Stomach (tissue), 8 donors: ENCODE measurements at regions not wholly inside any gene's neighbourhood (a gene's known extent, or its start where the extent isn't known, plus 50 kb on each side); places are given as distances from the start of the nearest gene placed in this dataset.

Experiments used
- DNase-seq, 2 donors: peaks; one replicate each; pipeline versions ENCODE4 v3.0.0 to v3.0.0-alpha.2; 2013 to 2019
- H3K27ac ChIP-seq, 5 donors: fragments of 200-600 bp in 4 of 5; sonication (generic) in 4 of 5; one replicate each; pipeline ENCODE4 v1.5.1; 2013 to 2019; ENCODE audit warnings: mild to moderate bottlenecking in 1 of 5, moderate library complexity in 1 of 5
- H3K27me3 ChIP-seq, 3 donors: fragments of 200-600 bp; sonication (generic); one replicate each; pipeline ENCODE4 v1.5.1; 2017 to 2019; ENCODE audit warnings: mixed run types in 1 of 3
- H3K36me3 ChIP-seq, 4 donors: fragments of 200-600 bp; sonication (generic); 1 replicate in 3 of 4; 2 replicates in 1 of 4; pipeline ENCODE4 v1.5.1; 2016 to 2019
- H3K4me1 ChIP-seq, 4 donors: fragments of 200-600 bp; sonication (generic); one replicate each; pipeline ENCODE4 v1.5.1; 2016 to 2019
- H3K4me3 ChIP-seq, 4 donors: fragments of 200-600 bp; sonication (generic) in 3 of 4; one replicate each; pipeline ENCODE4 v1.5.1; 2016 to 2019; ENCODE audit warnings: mild to moderate bottlenecking in 1 of 4
- H3K9me3 ChIP-seq, 4 donors: fragments of 200-600 bp; sonication (generic); one replicate each; pipeline ENCODE4 v1.5.1; 2016 to 2019
- CTCF ChIP-seq, 7 experiments: fragments of 450-650 bp in 4 of 7; fragments of 200-600 bp in 3 of 7; sonication (generic) in 3 of 7; IDR thresholded peaks; one replicate each; pipeline ENCODE4 v1.5.1; 2016 to 2019; ENCODE audit warnings: antibody characterized with exemption in 7 of 7, control low read depth in 2 of 7, mild to moderate bottlenecking in 1 of 7
- EP300 ChIP-seq: sonication (generic); formaldehyde crosslinking; IDR thresholded peaks from one replicate; pipeline ENCODE4 v1.6.1; 2017; ENCODE audit warnings: antibody characterized with exemption
- POLR2A ChIP-seq, 4 donors: fragments of 450-650 bp; IDR thresholded peaks; one replicate each; pipeline ENCODE4 v1.6.1; 2016; ENCODE audit warnings: antibody characterized with exemption in 4 of 4, control low read depth in 2 of 4, mild to moderate bottlenecking in 1 of 4, moderate library complexity in 1 of 4
- POLR2AphosphoS5 ChIP-seq, 3 donors: sonication (generic); formaldehyde crosslinking; IDR thresholded peaks; one replicate each; pipeline ENCODE4 v1.6.1; 2016; ENCODE audit warnings: antibody characterized with exemption in 3 of 3
- WGBS, 5 donors: extraction: QIAGEN DNeasy Blood & Tissue Kit in 3 of 5; methylation state at CpG; one replicate each; pipeline versions ENCODE4 v1.1.5 to v1.1.7; 2013 to 2018; 5-methylcytosine and 5-hydroxymethylcytosine counted together
- intact Hi-C: fragments of 100-400 bp; cut with DNase I; formaldehyde crosslinking; loops from one replicate; pipeline ENCODE4 v1.15.1; 2023; ENCODE audit warnings: low total_unique reads
- donor health status: healthy with polysubstance abuse.
- donor health status: Bipolar disorder and iron deficiency.
- donor health status: healthy.

- intact Hi-C loops = no loop called here
- no peak overlapping the region for H3K27ac ChIP-seq
- no peak for DNase-seq
- no peaks in the 10 kb centered on the region for H3K9me3 ChIP-seq
- no peak overlapping the region for H3K4me3 ChIP-seq
- WGBS, 5 donors = 39 to 65% (median 51%) methylated on average over 3 of the region's 3 CpGs
- H3K27me3 ChIP-seq = peaks cover 0 to 16% (median 6%) of the 10 kb centered on the region in 3 donors
- H3K36me3 ChIP-seq = no peaks in the 10 kb centered on the region
- TF ChIP-seq EP300 = no peak
- peaks cover 0 to 30% (median 2%) of the 10 kb centered on the region in 4 donors for H3K4me1 ChIP-seq
Measured at GRCh38 chr14:93855737-93856136, 67.5 kb upstream of the PRIMA1 start.

- 56 to 63% (median 61%) methylated on average over 2 of the region's 2 CpGs for WGBS, 5 donors
- intact Hi-C loops = no loop called here
- DNase-seq = no peak
- no peak for TF ChIP-seq EP300
- TF ChIP-seq CTCF (IDR thresholded peaks at IDR 0.05) = no peak
- TF ChIP-seq POLR2A (IDR thresholded peaks at IDR 0.05) = no peak
- no peak for TF ChIP-seq POLR2AphosphoS5 (IDR thresholded peaks at IDR 0.05)
- Histone ChIP-seq H3K4me3 (no peak overlapping the region), H3K9me3 (no peaks in the 10 kb centered on the region), H3K27ac (no peak overlapping the region), H3K4me1 (no peaks in the 10 kb centered on the region), H3K36me3 (no peaks in the 10 kb centered on the region), H3K27me3 (no peaks in the 10 kb centered on the region)
Measured at GRCh38 chr14:93847473-93847872, 59.2 kb upstream of the PRIMA1 start.

- H3K27ac ChIP-seq = no peak overlapping the region
- intact Hi-C loops = no loop called here
- peaks cover 0 to 16% (median 0%) of the 10 kb centered on the region in 3 donors for H3K27me3 ChIP-seq
- no peaks in the 10 kb centered on the region for H3K4me1 ChIP-seq
- H3K36me3 ChIP-seq = no peaks in the 10 kb centered on the region
- no peak for DNase-seq
- WGBS, 5 donors = 61 to 73% (median 69%) methylated on average over 3 of the region's 3 CpGs
- TF ChIP-seq POLR2A (IDR thresholded peaks at IDR 0.05) = no peak
- no peak for TF ChIP-seq EP300
- TF ChIP-seq POLR2AphosphoS5 (IDR thresholded peaks at IDR 0.05) = no peak
- TF ChIP-seq CTCF (IDR thresholded peaks at IDR 0.05) = no peak
- H3K9me3 ChIP-seq = no peaks in the 10 kb centered on the region
- no peak overlapping the region for H3K4me3 ChIP-seq
Measured at GRCh38 chr14:93838238-93838637, 50.0 kb upstream of the PRIMA1 start.
